ENCODE measurements at regions not wholly inside any gene's neighbourhood (a gene's known extent, or its start where the extent isn't known, plus 50 kb on each side); places are given as distances from the start of the nearest gene placed in this dataset.

GRCh38 chr3:178369811-178370210 is 166.4 kb upstream of the KCNMB2 start:
- TF ChIP-seq CTCF (IDR thresholded peaks at IDR 0.05; ENCODE audit: low read depth, low read length, missing control alignments): no peak
- DNase-seq (ENCODE audit: extremely low read depth, low read depth): no peak
- no peak overlapping the region for H3K4me3 ChIP-seq (replicated peaks; ENCODE audit: low read depth, low read length)

GRCh38 chr3:178370387-178370786 is 165.8 kb upstream of the KCNMB2 start:
- DNase-seq (ENCODE audit: extremely low read depth, low read depth): no peak
- no peak for TF ChIP-seq CTCF (IDR thresholded peaks at IDR 0.05; ENCODE audit: low read depth, low read length, missing control alignments)
- no peak overlapping the region for H3K4me3 ChIP-seq (replicated peaks; ENCODE audit: low read depth, low read length)

- no peak overlapping the region for H3K4me3 ChIP-seq (replicated peaks; ENCODE audit: low read depth, low read length)
- no peak for DNase-seq (ENCODE audit: extremely low read depth, low read depth)
- no peak for TF ChIP-seq CTCF (IDR thresholded peaks at IDR 0.05; ENCODE audit: low read depth, low read length, missing control alignments)
These were observed 154.7 kb upstream of the KCNMB2 start for GRCh38 chr3:178381555-178381954.

- H3K4me3 ChIP-seq (replicated peaks; ENCODE audit: low read depth, low read length): no peak overlapping the region
- no peak for TF ChIP-seq CTCF (IDR thresholded peaks at IDR 0.05; ENCODE audit: low read depth, low read length, missing control alignments)
- DNase-seq (ENCODE audit: extremely low read depth, low read depth): no peak
These were observed 154.2 kb upstream of the KCNMB2 start for GRCh38 chr3:178381971-178382448.

GRCh38 chr3:178382449-178383061 is 153.7 kb upstream of the KCNMB2 start:
- TF ChIP-seq CTCF (IDR thresholded peaks at IDR 0.05; ENCODE audit: low read depth, low read length, missing control alignments): no peak
- peak; percentile 87 for DNase-seq (ENCODE audit: extremely low read depth, low read depth)

GRCh38 chr3:178384321-178385230 is 151.7 kb upstream of the KCNMB2 start:
- no peak for DNase-seq (ENCODE audit: extremely low read depth, low read depth)
- TF ChIP-seq CTCF (IDR thresholded peaks at IDR 0.05; ENCODE audit: low read depth, low read length, missing control alignments): no peak
- H3K4me3 ChIP-seq (replicated peaks; ENCODE audit: low read depth, low read length): no peak overlapping the region

More at GRCh38 chr3:178382449-178383061, 153.7 kb upstream of the KCNMB2 start:
- no peak overlapping the region for H3K4me3 ChIP-seq (replicated peaks; ENCODE audit: low read depth, low read length)

Measured in HFF-Myc (cell line).